ENCODE measurements at regions not wholly inside any gene's neighbourhood (a gene's known extent, or its start where the extent isn't known, plus 50 kb on each side); places are given as distances from the start of the nearest gene placed in this dataset.

- DNase-seq (ENCODE audit: low spot score): no peak
These were observed 318.2 kb upstream of the CAMK1G start for GRCh38 chr1:209265301-209265700.

- no peak for DNase-seq (ENCODE audit: low spot score)
These were observed 316.8 kb upstream of the CAMK1G start for GRCh38 chr1:209266590-209267205.

- DNase-seq (ENCODE audit: low spot score): no peak
These were observed 315.5 kb upstream of the CAMK1G start for GRCh38 chr1:209267968-209268367.

- DNase-seq (ENCODE audit: low spot score): no peak
These were observed 315.0 kb upstream of the CAMK1G start for GRCh38 chr1:209268479-209268878.

- DNase-seq (ENCODE audit: low spot score): no peak
These were observed 307.2 kb upstream of the CAMK1G start for GRCh38 chr1:209276321-209276720.

- no peak for DNase-seq (ENCODE audit: low spot score)
These were observed 305.9 kb upstream of the CAMK1G start for GRCh38 chr1:209277662-209278061.

- DNase-seq (ENCODE audit: low spot score): no peak
These were observed 291.8 kb upstream of the CAMK1G start for GRCh38 chr1:209291715-209292114.

GRCh38 chr1:209302779-209303568 lies 280.5 kb upstream of the CAMK1G start:
- no peak for DNase-seq (ENCODE audit: low spot score)

GRCh38 chr1:209304166-209304565 lies 279.3 kb upstream of the CAMK1G start:
- no peak for DNase-seq (ENCODE audit: low spot score)

- DNase-seq (ENCODE audit: low spot score): no peak
These were observed 278.1 kb upstream of the CAMK1G start for GRCh38 chr1:209305221-209305954.

GRCh38 chr1:209307846-209308245 lies 275.7 kb upstream of the CAMK1G start:
- no peak for DNase-seq (ENCODE audit: low spot score)

GRCh38 chr1:209309198-209309597 lies 274.3 kb upstream of the CAMK1G start:
- DNase-seq (ENCODE audit: low spot score): no peak

GRCh38 chr1:209311770-209312169 lies 271.7 kb upstream of the CAMK1G start:
- DNase-seq (ENCODE audit: low spot score): no peak

GRCh38 chr1:209316929-209317328 lies 266.6 kb upstream of the CAMK1G start:
- no peak for DNase-seq (ENCODE audit: low spot score)

- DNase-seq (ENCODE audit: low spot score): no peak
These were observed 265.1 kb upstream of the CAMK1G start for GRCh38 chr1:209318181-209319056.

- DNase-seq (ENCODE audit: low spot score): no peak
These were observed 264.5 kb upstream of the CAMK1G start for GRCh38 chr1:209319057-209319432.

- no peak for DNase-seq (ENCODE audit: low spot score)
These were observed 264.0 kb upstream of the CAMK1G start for GRCh38 chr1:209319549-209319948.

GRCh38 chr1:209323743-209324142 lies 259.8 kb upstream of the CAMK1G start:
- DNase-seq (ENCODE audit: low spot score): no peak

GRCh38 chr1:209324901-209325871 lies 258.3 kb upstream of the CAMK1G start:
- DNase-seq (ENCODE audit: low spot score): no peak

- no peak for DNase-seq (ENCODE audit: low spot score)
These were observed 257.4 kb upstream of the CAMK1G start for GRCh38 chr1:209326076-209326475.

- no peak for DNase-seq (ENCODE audit: low spot score)
These were observed 256.7 kb upstream of the CAMK1G start for GRCh38 chr1:209326831-209327230.
